BE2C (cell line): ENCODE measurements at regions not wholly inside any gene's neighbourhood (a gene's known extent, or its start where the extent isn't known, plus 50 kb on each side); places are given as distances from the start of the nearest gene placed in this dataset.

ENCODE experiments used
- DNase-seq: peaks from one replicate; pipeline ENCODE4 v3.0.0-alpha.2; 2020
- H3K27me3 ChIP-seq: fragments of 250-450 bp; sonication (Bioruptor Pico); 2 replicates; pipeline ENCODE4 v1.5.1; 2020; ENCODE audit warnings: mild to moderate bottlenecking
- H3K36me3 ChIP-seq: fragments of 250-450 bp; sonication (Bioruptor Pico); 2 replicates; pipeline ENCODE4 v1.5.1; 2020; ENCODE audit warnings: mild to moderate bottlenecking
- H3K4me1 ChIP-seq: fragments of 250-450 bp; sonication (Bioruptor Pico); 2 replicates; pipeline ENCODE4 v1.5.1; 2020
- H3K4me3 ChIP-seq: 2 replicates; pipeline ENCODE4 v1.5.1; 2011; ENCODE audit warnings: low read depth, low read length
- H3K9me3 ChIP-seq: fragments of 250-450 bp; sonication (Bioruptor Pico); 2 replicates; pipeline ENCODE4 v1.5.1; 2020
- TF ChIP-seq, protein P1 (sequence below): IDR thresholded peaks from 2 replicates; pipeline ENCODE4 v1.5.1; 2012; ENCODE audit warnings: mild to moderate bottlenecking, low read depth, low read length

DNA sequence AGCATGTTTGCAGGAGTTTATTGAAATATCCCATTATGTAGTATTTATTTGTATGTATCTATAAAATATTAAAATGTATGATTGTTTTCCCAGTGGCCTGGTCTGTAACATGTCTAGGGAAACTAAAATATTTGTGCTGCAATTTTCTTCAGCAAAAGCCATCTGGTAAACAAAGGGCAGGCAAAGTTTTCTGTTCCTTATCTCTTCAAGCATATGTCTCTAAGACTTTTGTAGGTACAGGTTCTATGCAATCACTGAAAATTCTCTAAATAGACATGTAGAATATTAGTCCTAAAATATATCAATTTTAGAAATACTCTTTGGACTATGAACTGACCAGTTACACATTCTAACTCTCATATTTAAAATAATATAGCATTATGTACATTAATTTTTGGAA is 585.8 kb upstream of the RGS18 start:
- Histone ChIP-seq H3K36me3 (no peaks in the 10 kb centered on the region), H3K4me3 (no peak overlapping the region), H3K27me3 (no peaks in the 10 kb centered on the region), H3K4me1 (no peaks in the 10 kb centered on the region), H3K9me3 (no peaks in the 10 kb centered on the region)
- TF ChIP-seq, protein P1, sequence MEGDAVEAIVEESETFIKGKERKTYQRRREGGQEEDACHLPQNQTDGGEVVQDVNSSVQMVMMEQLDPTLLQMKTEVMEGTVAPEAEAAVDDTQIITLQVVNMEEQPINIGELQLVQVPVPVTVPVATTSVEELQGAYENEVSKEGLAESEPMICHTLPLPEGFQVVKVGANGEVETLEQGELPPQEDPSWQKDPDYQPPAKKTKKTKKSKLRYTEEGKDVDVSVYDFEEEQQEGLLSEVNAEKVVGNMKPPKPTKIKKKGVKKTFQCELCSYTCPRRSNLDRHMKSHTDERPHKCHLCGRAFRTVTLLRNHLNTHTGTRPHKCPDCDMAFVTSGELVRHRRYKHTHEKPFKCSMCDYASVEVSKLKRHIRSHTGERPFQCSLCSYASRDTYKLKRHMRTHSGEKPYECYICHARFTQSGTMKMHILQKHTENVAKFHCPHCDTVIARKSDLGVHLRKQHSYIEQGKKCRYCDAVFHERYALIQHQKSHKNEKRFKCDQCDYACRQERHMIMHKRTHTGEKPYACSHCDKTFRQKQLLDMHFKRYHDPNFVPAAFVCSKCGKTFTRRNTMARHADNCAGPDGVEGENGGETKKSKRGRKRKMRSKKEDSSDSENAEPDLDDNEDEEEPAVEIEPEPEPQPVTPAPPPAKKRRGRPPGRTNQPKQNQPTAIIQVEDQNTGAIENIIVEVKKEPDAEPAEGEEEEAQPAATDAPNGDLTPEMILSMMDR, result no peak
- no peak for DNase-seq

DNA sequence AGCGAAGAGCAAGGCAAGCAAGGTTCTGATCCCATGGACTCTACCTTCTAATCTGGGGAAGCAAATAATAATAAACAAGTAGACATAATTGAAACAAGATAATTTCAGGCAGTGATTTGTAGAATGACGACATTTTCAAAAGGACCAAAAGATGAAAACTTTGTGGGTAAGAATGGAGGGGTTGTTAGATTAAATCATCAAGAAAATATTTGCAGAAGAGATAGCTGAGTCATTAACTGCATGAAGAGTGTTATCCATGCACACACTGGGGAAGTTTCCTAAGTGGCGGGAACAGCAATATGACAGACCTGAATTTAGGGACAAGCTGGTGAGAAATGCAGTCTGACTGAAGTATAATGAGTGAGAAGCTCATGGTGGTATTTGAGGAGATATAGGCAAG is 583.1 kb upstream of the RGS18 start:
- Histone ChIP-seq H3K36me3 (no peaks in the 10 kb centered on the region), H3K4me1 (no peaks in the 10 kb centered on the region), H3K4me3 (no peak overlapping the region), H3K27me3 (no peaks in the 10 kb centered on the region), H3K9me3 (no peaks in the 10 kb centered on the region)
- DNase-seq, result no peak
- TF ChIP-seq, protein P1, result no peak

DNA sequence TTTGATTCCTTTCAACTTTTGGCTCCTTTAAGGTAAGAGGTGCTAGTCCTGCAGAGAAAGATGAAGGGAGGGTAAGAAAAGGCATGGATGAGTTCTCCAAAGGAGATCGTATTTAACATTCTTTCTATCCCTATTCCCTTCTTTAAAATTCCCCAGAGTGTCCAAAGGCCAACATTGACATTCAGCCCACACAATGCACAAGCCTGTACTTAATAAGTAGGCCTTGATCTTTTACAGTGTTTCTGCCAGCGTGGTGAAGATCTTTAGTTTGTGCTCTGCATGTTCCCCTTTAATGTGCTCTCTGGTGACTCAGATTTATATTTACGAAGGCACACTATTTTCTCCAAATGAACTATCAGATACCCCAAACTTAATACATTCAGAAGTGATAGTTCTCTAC is 582.5 kb upstream of the RGS18 start:
- no peaks in the 10 kb centered on the region for H3K4me1 ChIP-seq
- no peak overlapping the region for H3K4me3 ChIP-seq
- TF ChIP-seq, protein P1, result no peak
- no peaks in the 10 kb centered on the region for H3K9me3 ChIP-seq
- no peaks in the 10 kb centered on the region for H3K36me3 ChIP-seq
- no peaks in the 10 kb centered on the region for H3K27me3 ChIP-seq
- DNase-seq, result no peak

DNA sequence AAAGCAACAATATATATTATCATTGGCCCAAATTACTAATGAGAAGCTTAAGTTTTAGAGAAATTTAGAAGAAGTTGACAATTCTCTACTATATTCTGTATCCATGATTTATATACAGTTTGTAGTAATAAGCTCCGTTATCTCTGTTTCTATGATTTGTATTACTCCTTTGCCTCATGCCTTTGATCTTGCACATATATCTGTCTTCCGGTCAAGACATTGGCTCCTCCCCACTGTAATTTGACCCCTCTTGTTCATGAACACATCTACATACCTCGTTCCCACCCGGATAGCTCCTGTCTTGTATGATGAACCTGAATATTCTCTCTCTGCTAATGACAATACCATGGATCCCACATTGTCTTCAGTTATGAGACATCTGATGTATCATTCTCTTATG is 581.0 kb upstream of the RGS18 start:
- no peak for DNase-seq
- Histone ChIP-seq H3K4me3 (no peak overlapping the region), H3K4me1 (no peaks in the 10 kb centered on the region), H3K36me3 (no peaks in the 10 kb centered on the region), H3K9me3 (no peaks in the 10 kb centered on the region), H3K27me3 (no peaks in the 10 kb centered on the region)
- TF ChIP-seq, protein P1, result no peak

DNA sequence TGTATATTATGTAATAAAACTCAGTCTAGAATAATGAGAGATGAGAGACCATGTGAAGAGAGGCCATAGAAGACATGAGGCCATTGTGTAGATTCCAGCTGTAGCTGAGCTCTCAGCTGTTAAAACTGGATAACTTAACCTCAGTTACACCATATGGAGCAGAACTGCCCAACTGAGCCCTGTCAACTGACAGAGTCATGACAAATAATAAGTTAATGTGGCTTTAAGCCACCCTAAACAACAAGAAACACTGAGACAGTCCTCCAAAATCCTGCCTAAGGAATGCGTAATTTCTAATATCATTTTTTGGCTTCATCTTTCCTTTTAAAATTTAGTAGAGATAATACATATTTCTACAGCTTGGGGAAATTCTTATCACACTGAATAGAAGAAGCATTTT is 580.0 kb upstream of the RGS18 start:
- no peaks in the 10 kb centered on the region for H3K9me3 ChIP-seq
- no peak overlapping the region for H3K4me3 ChIP-seq
- no peaks in the 10 kb centered on the region for H3K4me1 ChIP-seq
- no peak for DNase-seq
- no peaks in the 10 kb centered on the region for H3K27me3 ChIP-seq
- TF ChIP-seq, protein P1, result no peak
- H3K36me3 ChIP-seq, result no peaks in the 10 kb centered on the region

DNA sequence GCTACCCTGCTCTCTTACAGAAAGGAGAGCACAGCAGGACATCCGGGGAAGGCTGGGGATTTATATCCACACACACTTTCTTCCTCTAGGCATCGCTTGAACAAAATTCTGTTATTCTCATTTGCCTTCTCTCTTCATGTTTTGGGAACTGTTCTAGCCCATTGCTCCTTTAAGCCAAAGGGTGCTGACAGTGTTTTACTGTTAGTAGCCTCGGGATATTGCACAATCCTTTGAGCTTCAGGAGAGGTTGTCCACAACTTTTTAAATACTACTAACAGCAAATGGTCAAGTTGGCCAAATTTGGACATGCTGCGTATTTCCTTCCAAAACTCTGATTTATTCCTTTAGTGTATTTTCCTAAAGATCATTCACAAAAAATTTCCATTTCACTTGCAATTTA is 579.2 kb upstream of the RGS18 start:
- DNase-seq, result no peak
- H3K27me3 ChIP-seq, result no peaks in the 10 kb centered on the region
- H3K4me3 ChIP-seq, result no peak overlapping the region
- no peaks in the 10 kb centered on the region for H3K36me3 ChIP-seq
- H3K9me3 ChIP-seq, result no peaks in the 10 kb centered on the region
- TF ChIP-seq, protein P1, result no peak
- no peaks in the 10 kb centered on the region for H3K4me1 ChIP-seq
